HEK293 (cell line): ENCODE measurements at regions not wholly inside any gene's neighbourhood (a gene's known extent, or its start where the extent isn't known, plus 50 kb on each side); places are given as distances from the start of the nearest gene placed in this dataset.

Experiments
- AEBP2 ChIP-seq: fragments of 450-650 bp; formaldehyde crosslinking; IDR thresholded peaks from 2 replicates; pipeline ENCODE4 v1.5.1; 2016; ENCODE audit warnings: missing biosample characterization, missing genetic modification characterization, borderline replicate concordance
- CTCF ChIP-seq: fragments of 450-650 bp; formaldehyde crosslinking; IDR thresholded peaks from 2 replicates; pipeline ENCODE4 v1.5.1; 2016; ENCODE audit warnings: missing biosample characterization, missing genetic modification characterization
- GLI4 ChIP-seq: fragments of 450-650 bp; formaldehyde crosslinking; IDR thresholded peaks from 2 replicates; pipeline ENCODE4 v1.5.1; 2016; ENCODE audit warnings: missing biosample characterization, missing genetic modification characterization
- IKZF3 ChIP-seq: fragments of 450-650 bp; IDR thresholded peaks from 2 replicates; pipeline ENCODE4 v1.5.0; 2018; ENCODE audit warnings: missing biosample characterization, mild to moderate bottlenecking, missing genetic modification characterization, moderate library complexity
- REST ChIP-seq: fragments of 450-650 bp; formaldehyde crosslinking; IDR thresholded peaks from 2 replicates; pipeline ENCODE4 v1.5.1; 2016; ENCODE audit warnings: missing biosample characterization, missing genetic modification characterization
- SETDB1 ChIP-seq: IDR thresholded peaks from one replicate; pipeline ENCODE4 v1.6.1; 2017; ENCODE audit warnings: mild to moderate bottlenecking, low read length, moderate library complexity, mixed read lengths; ENCODE audit not compliant: insufficient read length
- TRIM28 ChIP-seq: IDR thresholded peaks from 2 replicates; pipeline ENCODE4 v1.6.1; 2011; ENCODE audit warnings: low read length, control low read depth, borderline replicate concordance
- ZBTB10 ChIP-seq: fragments of 450-650 bp; formaldehyde crosslinking; IDR thresholded peaks from 2 replicates; pipeline ENCODE4 v1.5.1; 2016; ENCODE audit warnings: missing biosample characterization, missing genetic modification characterization
- ZNF121 ChIP-seq: fragments of 450-650 bp; formaldehyde crosslinking; IDR thresholded peaks from 2 replicates; pipeline ENCODE4 v1.5.1; 2016; ENCODE audit warnings: missing biosample characterization, missing genetic modification characterization
- ZNF350 ChIP-seq: fragments of 450-650 bp; formaldehyde crosslinking; IDR thresholded peaks from 2 replicates; pipeline ENCODE4 v1.5.0; 2017; ENCODE audit warnings: missing biosample characterization, mild to moderate bottlenecking, missing genetic modification characterization
- ZNF449 ChIP-seq: fragments of 450-650 bp; formaldehyde crosslinking; IDR thresholded peaks from 2 replicates; pipeline ENCODE4 v1.5.1; 2017; ENCODE audit warnings: missing biosample characterization, mild to moderate bottlenecking, missing genetic modification characterization, moderate library complexity
- ZNF585B ChIP-seq: fragments of 450-650 bp; formaldehyde crosslinking; IDR thresholded peaks from 2 replicates; pipeline ENCODE4 v1.5.1; 2016; ENCODE audit warnings: missing biosample characterization, missing genetic modification characterization
- ZNF785 ChIP-seq: fragments of 450-650 bp; formaldehyde crosslinking; IDR thresholded peaks from 2 replicates; pipeline ENCODE4 v1.5.1; 2016; ENCODE audit warnings: missing biosample characterization, missing genetic modification characterization
- TF ChIP-seq, protein P1 (sequence below): fragments of 450-650 bp; formaldehyde crosslinking; IDR thresholded peaks from 2 replicates; pipeline ENCODE4 v1.5.1; 2016; ENCODE audit warnings: missing biosample characterization, missing genetic modification characterization

DNA sequence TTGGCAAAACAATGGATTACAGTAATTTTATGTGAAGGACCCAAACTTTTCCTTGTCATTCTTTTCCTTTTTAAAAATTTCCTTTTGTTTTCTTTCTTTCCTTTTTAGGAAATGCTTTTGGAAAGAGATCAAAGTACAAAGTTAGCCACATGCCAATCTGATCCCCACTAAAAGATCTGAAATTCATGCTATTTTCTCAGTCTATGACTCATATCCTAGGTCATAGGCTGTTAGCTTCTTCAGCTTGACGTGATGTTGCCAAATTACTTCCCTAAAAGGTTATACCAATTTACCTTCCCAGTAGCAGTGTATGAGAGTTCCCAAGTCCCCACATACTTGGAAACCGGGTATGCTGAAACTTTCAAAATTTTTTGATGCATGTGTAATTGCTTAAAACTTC is 355.3 kb downstream of the INSIG2 start:
- TF ChIP-seq TRIM28, result no peak
- no peak for TF ChIP-seq ZNF585B (tag by site-specific recombination)
- no peak for TF ChIP-seq CTCF (tag by site-specific recombination)
- no peak for TF ChIP-seq AEBP2 (tag by site-specific recombination)
- TF ChIP-seq REST (tag by site-specific recombination), result no peak
- TF ChIP-seq ZNF785, result no peak
- no peak for TF ChIP-seq IKZF3
- no peak for TF ChIP-seq ZNF350 (tag by site-specific recombination)
- TF ChIP-seq GLI4 (tag by site-specific recombination), result no peak
- TF ChIP-seq SETDB1, result no peak
- TF ChIP-seq ZBTB10 (tag by site-specific recombination), result no peak
- no peak for TF ChIP-seq ZNF121
- no peak for TF ChIP-seq ZNF449 (tag by site-specific recombination)
- TF ChIP-seq, protein P1, sequence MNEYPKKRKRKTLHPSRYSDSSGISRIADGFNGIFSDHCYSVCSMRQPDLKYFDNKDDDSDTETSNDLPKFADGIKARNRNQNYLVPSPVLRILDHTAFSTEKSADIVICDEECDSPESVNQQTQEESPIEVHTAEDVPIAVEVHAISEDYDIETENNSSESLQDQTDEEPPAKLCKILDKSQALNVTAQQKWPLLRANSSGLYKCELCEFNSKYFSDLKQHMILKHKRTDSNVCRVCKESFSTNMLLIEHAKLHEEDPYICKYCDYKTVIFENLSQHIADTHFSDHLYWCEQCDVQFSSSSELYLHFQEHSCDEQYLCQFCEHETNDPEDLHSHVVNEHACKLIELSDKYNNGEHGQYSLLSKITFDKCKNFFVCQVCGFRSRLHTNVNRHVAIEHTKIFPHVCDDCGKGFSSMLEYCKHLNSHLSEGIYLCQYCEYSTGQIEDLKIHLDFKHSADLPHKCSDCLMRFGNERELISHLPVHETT (tag by site-specific recombination), result no peak
